ENCODE measurements at regions not wholly inside any gene's neighbourhood (a gene's known extent, or its start where the extent isn't known, plus 50 kb on each side); places are given as distances from the start of the nearest gene placed in this dataset.

DNA sequence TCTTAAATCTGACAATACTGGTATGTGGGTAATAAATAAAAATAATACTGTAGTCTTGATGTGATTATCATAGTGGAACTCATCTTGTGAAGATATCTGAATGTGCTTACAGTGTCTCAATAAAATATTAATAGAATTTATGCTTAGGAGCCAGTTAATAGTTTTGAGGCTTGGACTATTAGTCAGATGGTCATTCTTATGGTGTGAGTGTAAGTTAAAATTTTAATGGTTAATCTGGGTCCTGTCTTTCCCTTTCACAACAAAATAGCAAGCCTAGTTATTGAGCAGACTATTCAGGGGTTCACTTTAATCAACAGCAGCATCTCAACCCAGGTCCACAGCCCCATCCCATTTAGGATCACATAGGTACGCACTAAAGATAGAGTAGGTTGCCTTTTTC lies 138.9 kb downstream of the HAUS1 start:
- TF ChIP-seq TARDBP (IDR thresholded peaks at IDR 0.05) (no peak), CTBP1 (IDR thresholded peaks at IDR 0.05; ENCODE audit: borderline replicate concordance) (no peak), ELF4 (IDR thresholded peaks at IDR 0.05) (no peak), LEF1 (IDR thresholded peaks at IDR 0.05; ENCODE audit: borderline replicate concordance) (no peak), FOXM1 (IDR thresholded peaks at IDR 0.05; ENCODE audit: borderline replicate concordance) (no peak), FOXK2 (IDR thresholded peaks at IDR 0.05) (no peak), SP1 (IDR thresholded peaks at IDR 0.05) (no peak), BHLHE40 (IDR thresholded peaks at IDR 0.05; ENCODE audit: borderline replicate concordance) (no peak), FOXA1 (IDR thresholded peaks at IDR 0.05) (no peak), SUZ12 (IDR thresholded peaks at IDR 0.05) (no peak), ARNT (IDR thresholded peaks at IDR 0.05) (no peak)
- TF ChIP-seq, protein P1, sequence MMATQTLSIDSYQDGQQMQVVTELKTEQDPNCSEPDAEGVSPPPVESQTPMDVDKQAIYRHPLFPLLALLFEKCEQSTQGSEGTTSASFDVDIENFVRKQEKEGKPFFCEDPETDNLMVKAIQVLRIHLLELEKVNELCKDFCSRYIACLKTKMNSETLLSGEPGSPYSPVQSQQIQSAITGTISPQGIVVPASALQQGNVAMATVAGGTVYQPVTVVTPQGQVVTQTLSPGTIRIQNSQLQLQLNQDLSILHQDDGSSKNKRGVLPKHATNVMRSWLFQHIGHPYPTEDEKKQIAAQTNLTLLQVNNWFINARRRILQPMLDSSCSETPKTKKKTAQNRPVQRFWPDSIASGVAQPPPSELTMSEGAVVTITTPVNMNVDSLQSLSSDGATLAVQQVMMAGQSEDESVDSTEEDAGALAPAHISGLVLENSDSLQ (IDR thresholded peaks at IDR 0.05), result no peak
- DNase-seq (ENCODE audit: extremely low spot score), result no peak
- CTCF ChIA-PET, result no interaction called here
- POLR2A ChIA-PET, result no interaction called here

DNA sequence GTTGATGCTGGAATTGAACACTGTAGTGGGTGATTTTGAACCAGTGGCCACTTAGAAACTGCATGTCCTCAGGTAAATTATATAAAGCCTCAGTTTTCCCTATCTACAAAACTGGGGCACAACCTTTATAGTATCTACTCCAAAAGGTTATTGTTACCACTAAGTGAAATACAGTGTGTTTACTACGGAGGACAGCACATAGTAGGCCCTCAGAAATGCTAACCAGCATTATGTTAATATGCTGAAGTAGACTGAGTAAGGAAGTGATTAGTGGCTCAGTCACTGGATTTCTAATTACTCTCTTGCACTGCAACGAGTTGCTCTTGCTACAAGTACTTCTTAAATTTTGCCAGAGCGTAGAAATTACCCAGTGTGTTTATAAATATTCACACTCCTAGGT lies 139.5 kb downstream of the HAUS1 start:
- CTCF ChIA-PET, result no interaction called here
- POLR2A ChIA-PET, result no interaction called here
- no peak for DNase-seq (ENCODE audit: extremely low spot score)
- TF ChIP-seq L3MBTL2 (conservative IDR thresholded peaks at IDR 0.05), result no peak
- no peak for TF ChIP-seq LEF1 (IDR thresholded peaks at IDR 0.05; ENCODE audit: borderline replicate concordance)
- TF ChIP-seq HDGF (IDR thresholded peaks at IDR 0.05; ENCODE audit: borderline replicate concordance), result no peak
- TF ChIP-seq SUZ12 (IDR thresholded peaks at IDR 0.05), result no peak
- TF ChIP-seq, protein P1 (IDR thresholded peaks at IDR 0.05), result no peak
- TF ChIP-seq NFRKB (IDR thresholded peaks at IDR 0.05), result no peak

DNA sequence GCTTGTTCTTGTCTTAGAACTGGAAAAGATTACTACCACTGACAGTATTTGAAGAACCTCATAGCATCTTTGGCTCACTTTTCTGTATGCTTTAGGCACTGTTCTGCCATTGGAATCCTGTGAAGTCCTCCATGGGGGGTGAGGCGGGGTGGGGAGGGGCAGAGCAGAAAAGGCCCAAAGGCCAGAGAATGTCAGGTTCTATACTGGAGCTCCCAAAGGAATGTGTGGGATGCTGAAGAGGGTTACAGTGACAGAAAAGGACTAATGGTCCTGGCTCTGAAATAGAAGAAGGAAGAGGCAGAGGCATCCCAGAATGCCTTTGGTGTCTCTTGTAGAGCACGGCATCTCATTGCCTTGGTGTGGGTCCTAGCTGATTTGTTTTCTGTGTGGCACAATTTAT lies 141.9 kb downstream of the HAUS1 start:
- ChIA-PET POLR2A (no interaction called here), CTCF (interaction anchor here (0.5 kb wide), 1 partner anchor 810 kb away, joined by 3 read pairs; no protein-coding TSS in a partner anchor)
- DNase-seq (ENCODE audit: extremely low spot score), result no peak
- TF ChIP-seq NFRKB (IDR thresholded peaks at IDR 0.05), result no peak
- no peak for TF ChIP-seq BHLHE40 (IDR thresholded peaks at IDR 0.05; ENCODE audit: borderline replicate concordance)
- no peak for TF ChIP-seq SUZ12 (IDR thresholded peaks at IDR 0.05)
- TF ChIP-seq ARNT (IDR thresholded peaks at IDR 0.05), result no peak
- no peak for TF ChIP-seq SP1 (IDR thresholded peaks at IDR 0.05)
- no peak for TF ChIP-seq FOXM1 (IDR thresholded peaks at IDR 0.05; ENCODE audit: borderline replicate concordance)
- no peak for TF ChIP-seq FOXK2 (IDR thresholded peaks at IDR 0.05)

DNA sequence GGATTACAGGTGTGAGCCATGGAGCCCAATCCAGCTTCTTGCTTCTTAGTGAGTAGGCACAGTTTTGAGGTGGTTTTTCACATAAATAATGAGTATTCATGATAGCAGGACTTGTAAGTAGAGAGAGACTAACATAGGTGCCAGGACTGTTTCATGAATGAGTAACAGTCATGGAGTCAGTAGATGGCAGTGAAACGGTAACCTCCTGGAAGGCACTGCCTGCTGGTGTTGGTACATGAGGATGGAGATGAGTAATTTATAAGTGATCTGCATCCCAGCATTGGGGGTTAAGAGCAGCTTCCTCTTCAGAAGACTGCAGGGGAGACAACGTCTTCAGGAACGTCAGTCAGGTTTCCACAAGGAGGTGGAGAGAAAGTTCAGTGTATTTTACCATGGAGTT lies 143.8 kb downstream of the HAUS1 start:
- ChIA-PET CTCF (no interaction called here), POLR2A (no interaction called here)
- TF ChIP-seq FOXA1 (IDR thresholded peaks at IDR 0.05) (no peak), ELF4 (IDR thresholded peaks at IDR 0.05) (no peak), LEF1 (IDR thresholded peaks at IDR 0.05; ENCODE audit: borderline replicate concordance) (no peak), CTBP1 (IDR thresholded peaks at IDR 0.05; ENCODE audit: borderline replicate concordance) (no peak), TARDBP (IDR thresholded peaks at IDR 0.05) (no peak), FOXM1 (IDR thresholded peaks at IDR 0.05; ENCODE audit: borderline replicate concordance) (no peak)
- TF ChIP-seq, protein P1 (IDR thresholded peaks at IDR 0.05), result no peak
- DNase-seq (ENCODE audit: extremely low spot score), result no peak

DNA sequence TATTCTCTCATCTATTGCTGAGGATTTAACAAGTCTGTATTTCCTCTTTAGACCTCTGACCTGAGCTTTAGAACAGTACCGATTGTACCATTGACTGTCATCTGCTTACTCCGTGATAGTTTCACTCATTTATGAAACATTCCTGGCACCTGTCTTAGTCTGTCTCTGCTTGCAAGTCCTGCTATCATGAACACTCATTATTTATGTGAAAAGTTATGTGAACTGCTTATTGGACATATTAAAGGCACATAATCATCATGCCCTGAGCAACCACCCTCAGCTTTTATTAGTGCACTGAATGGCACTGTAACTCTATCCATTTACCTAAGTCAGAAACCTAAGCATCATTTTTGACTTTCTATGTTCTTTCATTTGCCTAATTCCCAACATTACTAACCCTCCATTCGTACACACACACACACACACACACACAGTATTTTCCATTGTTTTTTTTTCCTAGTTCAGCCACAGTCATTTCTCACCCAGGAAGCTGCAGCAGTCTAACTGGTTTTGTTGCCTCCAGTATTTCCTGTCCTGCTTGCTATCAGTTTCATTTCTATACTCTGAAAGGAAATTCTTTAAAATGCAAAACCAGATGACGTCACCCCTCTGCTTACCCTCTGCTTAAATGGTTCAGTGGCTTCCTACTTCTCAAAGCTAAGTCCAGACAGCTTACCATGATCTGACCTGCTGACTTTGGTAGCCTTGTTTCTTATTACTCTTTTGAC lies 146.1 kb downstream of the HAUS1 start:
- DNase-seq (ENCODE audit: extremely low spot score), result no peak
- POLR2A ChIA-PET, result no interaction called here
- CTCF ChIA-PET, result no interaction called here
- TF ChIP-seq SP1 (IDR thresholded peaks at IDR 0.05) (no peak), ARNT (IDR thresholded peaks at IDR 0.05) (no peak), HDGF (IDR thresholded peaks at IDR 0.05; ENCODE audit: borderline replicate concordance) (no peak), CTBP1 (IDR thresholded peaks at IDR 0.05; ENCODE audit: borderline replicate concordance) (no peak), BHLHE40 (IDR thresholded peaks at IDR 0.05; ENCODE audit: borderline replicate concordance) (no peak), FOXM1 (IDR thresholded peaks at IDR 0.05; ENCODE audit: borderline replicate concordance) (no peak)
- TF ChIP-seq, protein P1 (IDR thresholded peaks at IDR 0.05), result no peak

DNA sequence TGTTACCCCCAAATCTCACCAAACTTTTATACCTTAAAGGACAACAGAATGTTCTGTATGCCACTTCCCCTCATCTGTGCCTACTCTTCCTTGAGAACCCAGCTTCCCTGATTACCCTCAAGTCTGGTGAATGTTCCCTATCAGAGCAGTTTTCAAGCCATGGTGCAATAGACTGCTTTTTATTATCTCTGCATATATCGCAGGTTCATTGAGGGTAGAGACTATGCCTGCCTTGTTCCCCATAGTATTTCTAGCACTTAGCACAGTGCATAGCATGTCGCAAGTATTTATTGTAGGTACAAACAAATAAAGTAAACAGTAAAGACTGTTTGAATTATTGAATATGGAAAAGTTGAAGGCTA lies 146.6 kb downstream of the HAUS1 start:
- ChIA-PET CTCF (no interaction called here), POLR2A (no interaction called here)
- TF ChIP-seq ELF4 (IDR thresholded peaks at IDR 0.05), result no peak
- no peak for TF ChIP-seq FOXK2 (IDR thresholded peaks at IDR 0.05)
- TF ChIP-seq SP1 (IDR thresholded peaks at IDR 0.05), result no peak
- TF ChIP-seq BHLHE40 (IDR thresholded peaks at IDR 0.05; ENCODE audit: borderline replicate concordance), result no peak
- no peak for TF ChIP-seq FOXM1 (IDR thresholded peaks at IDR 0.05; ENCODE audit: borderline replicate concordance)
- TF ChIP-seq, protein P1 (IDR thresholded peaks at IDR 0.05), result no peak
- TF ChIP-seq LEF1 (IDR thresholded peaks at IDR 0.05; ENCODE audit: borderline replicate concordance), result no peak
- no peak for DNase-seq (ENCODE audit: extremely low spot score)
